Peyer's patch (tissue), 4 donors: ENCODE measurements at regions not wholly inside any gene's neighbourhood (a gene's known extent, or its start where the extent isn't known, plus 50 kb on each side); places are given as distances from the start of the nearest gene placed in this dataset.
"Not testable (repeated sequence)": the region's sequence is repeated elsewhere in the genome, so short reads cannot be mapped to it uniquely, and the experiment has no call there.

Source experiments
- DNase-seq, 3 donors: peaks; one replicate each; pipeline ENCODE4 v3.0.0-alpha.2; 2017 to 2019
- H3K27ac ChIP-seq, 4 donors: fragments of 200-600 bp; sonication (generic); one replicate each; pipeline ENCODE4 v1.5.1; 2016 to 2019
- H3K27me3 ChIP-seq, 2 donors: fragments of 200-600 bp; sonication (generic); one replicate each; pipeline ENCODE4 v1.5.1; 2019
- H3K36me3 ChIP-seq, 3 donors: fragments of 200-600 bp; sonication (generic); one replicate each; pipeline ENCODE4 v1.5.1; 2016 to 2019
- H3K4me1 ChIP-seq, 4 donors: fragments of 200-600 bp; sonication (generic); one replicate each; pipeline ENCODE4 v1.5.1; 2016 to 2019
- H3K4me3 ChIP-seq, 4 donors: fragments of 200-600 bp; sonication (generic); 1 replicate in 3 of 4; 2 replicates in 1 of 4; pipeline ENCODE4 v1.5.1; 2016 to 2019; ENCODE audit warnings: mild to moderate bottlenecking in 1 of 4
- H3K9me3 ChIP-seq, 4 donors: fragments of 200-600 bp; sonication (generic); one replicate each; pipeline ENCODE4 v1.5.1; 2016 to 2019; ENCODE audit warnings: mild to moderate bottlenecking in 1 of 4
- POLR2A ChIP-seq, 2 donors: fragments of 450-650 bp; IDR thresholded peaks; one replicate each; pipeline ENCODE4 v1.5.1; 2017; ENCODE audit warnings: antibody characterized with exemption in 2 of 2, mild to moderate bottlenecking in 2 of 2, moderate library complexity in 2 of 2
- TF ChIP-seq, protein P1 (sequence below), 6 experiments: fragments of 450-650 bp in 4 of 6; fragments of 200-600 bp in 2 of 6; sonication (generic) in 1 of 6; IDR thresholded peaks; one replicate each; pipeline ENCODE4 v1.5.1; 2017 to 2019; ENCODE audit warnings: antibody characterized with exemption in 6 of 6, mild to moderate bottlenecking in 3 of 6, moderate library complexity in 1 of 6

DNA sequence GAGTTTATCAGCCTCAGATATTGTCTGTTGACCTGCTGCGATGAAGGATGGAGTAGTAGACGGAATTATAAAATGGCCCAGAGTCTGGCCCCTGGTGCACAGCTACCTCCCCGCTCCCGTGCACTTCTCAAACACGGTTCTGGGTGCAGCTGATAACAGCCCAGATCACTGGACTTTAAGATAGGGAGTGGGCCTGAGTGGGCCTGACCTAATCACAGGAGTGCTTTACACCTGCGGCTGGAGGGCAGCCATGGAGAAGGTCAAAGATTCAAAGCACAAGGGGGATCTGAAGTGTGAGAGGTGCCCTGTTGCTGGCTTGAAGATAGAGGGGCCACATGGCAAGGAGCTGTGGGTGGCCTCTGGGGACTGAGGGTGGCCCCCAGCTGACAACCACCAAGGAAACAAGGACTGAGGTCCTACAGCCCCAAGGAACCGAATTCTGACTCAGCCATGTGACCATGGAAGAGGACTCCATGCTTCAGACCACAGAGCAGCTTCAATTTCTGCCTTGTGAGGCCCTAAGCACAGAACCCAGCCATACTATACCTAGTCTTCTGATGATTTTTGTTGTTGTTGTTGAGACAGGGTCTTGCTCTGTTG is 113.4 kb downstream of the ZNF664 start:
- Histone ChIP-seq H3K4me1 (no peaks in the 10 kb centered on the region), H3K36me3 (no peaks in the 10 kb centered on the region), H3K27me3 (no peaks in the 10 kb centered on the region), H3K9me3 (no peaks in the 10 kb centered on the region), H3K4me3 (no peak overlapping the region), H3K27ac (no peak overlapping the region)
- TF ChIP-seq POLR2A (IDR thresholded peaks at IDR 0.05), result no peak
- TF ChIP-seq, protein P1, sequence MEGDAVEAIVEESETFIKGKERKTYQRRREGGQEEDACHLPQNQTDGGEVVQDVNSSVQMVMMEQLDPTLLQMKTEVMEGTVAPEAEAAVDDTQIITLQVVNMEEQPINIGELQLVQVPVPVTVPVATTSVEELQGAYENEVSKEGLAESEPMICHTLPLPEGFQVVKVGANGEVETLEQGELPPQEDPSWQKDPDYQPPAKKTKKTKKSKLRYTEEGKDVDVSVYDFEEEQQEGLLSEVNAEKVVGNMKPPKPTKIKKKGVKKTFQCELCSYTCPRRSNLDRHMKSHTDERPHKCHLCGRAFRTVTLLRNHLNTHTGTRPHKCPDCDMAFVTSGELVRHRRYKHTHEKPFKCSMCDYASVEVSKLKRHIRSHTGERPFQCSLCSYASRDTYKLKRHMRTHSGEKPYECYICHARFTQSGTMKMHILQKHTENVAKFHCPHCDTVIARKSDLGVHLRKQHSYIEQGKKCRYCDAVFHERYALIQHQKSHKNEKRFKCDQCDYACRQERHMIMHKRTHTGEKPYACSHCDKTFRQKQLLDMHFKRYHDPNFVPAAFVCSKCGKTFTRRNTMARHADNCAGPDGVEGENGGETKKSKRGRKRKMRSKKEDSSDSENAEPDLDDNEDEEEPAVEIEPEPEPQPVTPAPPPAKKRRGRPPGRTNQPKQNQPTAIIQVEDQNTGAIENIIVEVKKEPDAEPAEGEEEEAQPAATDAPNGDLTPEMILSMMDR (IDR thresholded peaks at IDR 0.05), result no peak
- DNase-seq, result no peak

DNA sequence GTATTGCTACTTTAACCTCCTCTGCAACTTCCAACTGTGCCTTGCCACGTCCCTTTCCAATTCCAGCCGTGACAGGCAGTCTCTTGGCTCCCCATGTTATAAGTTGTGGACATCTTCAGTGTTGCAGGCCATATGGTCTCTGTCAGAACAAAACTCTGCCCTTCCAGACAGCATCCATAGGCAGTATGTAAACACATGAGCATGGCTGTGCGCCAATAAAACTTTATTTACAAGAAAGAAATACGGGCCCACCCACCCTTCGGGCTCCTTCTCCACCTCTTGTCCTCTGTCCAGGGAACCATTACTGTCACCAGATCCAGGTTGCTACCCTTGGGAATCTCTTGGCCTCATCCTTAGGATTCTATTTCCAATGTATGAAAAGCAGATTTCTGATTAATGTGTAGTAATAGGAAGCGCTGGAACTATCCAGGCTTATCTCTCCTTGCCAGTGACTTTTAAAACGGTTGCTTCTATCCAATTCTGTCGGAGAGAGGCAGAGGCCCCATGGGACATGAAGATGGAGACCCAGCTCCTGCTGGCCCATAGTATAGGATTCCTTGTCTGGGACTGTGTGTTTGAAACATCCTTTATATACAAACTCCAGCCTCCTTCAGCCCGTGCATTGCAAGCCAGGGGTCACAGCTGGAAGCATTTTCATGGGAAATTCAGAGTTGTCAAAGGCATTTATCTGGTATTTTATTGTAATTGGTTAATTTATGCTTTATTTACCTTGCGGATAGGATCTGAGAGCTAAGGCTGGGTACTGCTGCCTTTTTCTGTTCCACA is 114.4 kb downstream of the ZNF664 start:
- H3K27me3 ChIP-seq, result no peaks in the 10 kb centered on the region
- no peaks in the 10 kb centered on the region for H3K36me3 ChIP-seq
- H3K9me3 ChIP-seq, result no peaks in the 10 kb centered on the region
- no peak overlapping the region for H3K27ac ChIP-seq
- no peak overlapping the region for H3K4me3 ChIP-seq
- TF ChIP-seq, protein P1 (IDR thresholded peaks at IDR 0.05), result no peak
- no peak for TF ChIP-seq POLR2A (IDR thresholded peaks at IDR 0.05)
- no peak for DNase-seq
- no peaks in the 10 kb centered on the region for H3K4me1 ChIP-seq

DNA sequence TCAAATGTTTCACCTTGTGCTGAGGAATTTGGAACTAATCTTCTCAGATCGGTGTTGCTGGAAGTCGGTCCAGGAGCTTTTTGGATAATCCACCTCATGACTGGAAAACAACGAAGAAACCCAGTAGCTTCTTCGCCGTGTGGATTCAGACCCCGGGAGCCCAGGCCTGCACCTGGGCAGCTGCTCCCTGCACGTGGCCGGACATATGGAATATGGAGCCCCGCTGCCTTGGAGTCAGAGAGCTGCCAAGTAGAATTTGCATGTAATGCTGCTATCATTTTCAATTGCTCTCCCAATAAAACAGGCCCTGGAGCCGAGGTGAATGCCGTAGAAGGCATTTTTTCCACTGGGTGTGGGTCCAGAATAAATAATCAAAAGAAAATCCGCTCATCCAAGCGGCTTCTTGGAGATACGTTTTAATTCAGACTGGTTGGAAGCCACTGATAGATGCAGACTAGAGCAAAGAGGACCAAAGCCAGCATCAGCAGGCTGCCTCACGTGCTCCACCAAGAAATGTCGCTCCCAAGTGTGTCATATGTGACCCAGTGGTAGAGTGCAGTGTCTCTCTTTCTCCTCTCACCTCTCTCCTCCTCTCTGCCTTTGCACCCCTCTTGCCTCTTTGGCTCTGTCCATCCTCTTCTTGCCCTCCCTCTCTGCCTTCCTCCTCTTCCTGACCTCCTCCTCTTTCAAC is 115.3 kb downstream of the ZNF664 start:
- H3K36me3 ChIP-seq, result no peaks in the 10 kb centered on the region
- DNase-seq, result no peak
- H3K4me3 ChIP-seq, result no peak overlapping the region
- TF ChIP-seq POLR2A (IDR thresholded peaks at IDR 0.05), result no peak
- TF ChIP-seq, protein P1 (IDR thresholded peaks at IDR 0.05), result no peak
- H3K4me1 ChIP-seq, result no peaks in the 10 kb centered on the region
- no peak overlapping the region for H3K27ac ChIP-seq
- no peaks in the 10 kb centered on the region for H3K27me3 ChIP-seq
- H3K9me3 ChIP-seq, result no peaks in the 10 kb centered on the region

DNA sequence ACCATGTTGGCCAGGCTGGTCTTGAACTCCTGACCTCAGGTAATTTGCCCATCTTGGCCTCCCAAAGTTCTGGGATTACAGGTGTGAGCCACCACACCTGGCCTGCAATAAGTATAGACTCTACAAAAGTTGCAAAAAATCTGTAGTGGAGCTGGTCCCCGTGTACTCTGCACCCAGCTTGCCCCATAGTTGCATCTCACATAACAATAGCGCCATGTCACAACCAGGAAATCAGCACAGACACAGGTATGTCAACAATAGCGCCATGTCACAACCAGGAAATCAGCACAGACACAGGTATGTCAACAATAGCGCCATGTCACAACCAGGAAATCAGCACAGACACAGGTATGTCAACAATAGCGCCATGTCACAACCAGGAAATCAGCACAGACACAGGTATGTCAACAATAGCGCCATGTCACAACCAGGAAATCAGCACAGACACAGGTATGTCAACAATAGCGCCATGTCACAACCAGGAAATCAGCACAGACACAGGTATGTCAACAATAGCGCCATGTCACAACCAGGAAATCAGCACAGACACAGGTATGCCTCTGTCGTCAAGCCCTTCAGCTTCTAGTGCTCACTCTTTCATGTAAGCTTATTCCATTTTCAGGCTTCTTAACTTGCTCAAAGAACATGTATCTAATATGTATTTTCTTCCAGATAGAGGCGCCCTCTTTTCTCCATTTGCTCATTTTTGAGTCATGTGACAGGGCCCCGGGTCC is 116.3 kb downstream of the ZNF664 start:
- H3K27ac ChIP-seq, H3K9me3 ChIP-seq, H3K4me1 ChIP-seq, H3K27me3 ChIP-seq, H3K36me3 ChIP-seq, H3K4me3 ChIP-seq, DNase-seq: not testable (repeated sequence)

DNA sequence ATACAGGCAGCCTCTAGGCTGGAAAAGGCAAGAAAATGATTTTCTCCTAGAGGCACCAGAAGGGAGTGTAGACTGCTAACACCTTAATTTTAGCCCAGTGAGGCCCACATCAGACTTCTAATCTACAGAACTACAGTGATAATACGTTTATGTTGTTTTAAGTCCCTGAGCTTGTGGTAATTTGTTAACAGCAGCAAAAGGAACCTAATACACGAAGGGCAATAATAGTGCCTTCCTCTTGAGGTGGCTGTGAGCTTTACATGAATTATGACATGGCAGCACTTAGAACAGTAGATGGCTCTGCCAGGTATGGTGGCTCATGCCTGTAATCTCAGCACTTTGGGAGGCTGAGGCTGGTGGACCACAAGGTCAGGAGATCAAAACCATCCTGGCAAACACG is 118.8 kb downstream of the ZNF664 start:
- TF ChIP-seq, protein P1 (IDR thresholded peaks at IDR 0.05), result no peak
- TF ChIP-seq POLR2A (IDR thresholded peaks at IDR 0.05), result no peak
- H3K27me3 ChIP-seq, result no peaks in the 10 kb centered on the region
- H3K4me3 ChIP-seq, result no peak overlapping the region
- H3K4me1 ChIP-seq, result no peaks in the 10 kb centered on the region
- no peak overlapping the region for H3K27ac ChIP-seq
- no peak for DNase-seq
- no peaks in the 10 kb centered on the region for H3K36me3 ChIP-seq
- no peaks in the 10 kb centered on the region for H3K9me3 ChIP-seq

DNA sequence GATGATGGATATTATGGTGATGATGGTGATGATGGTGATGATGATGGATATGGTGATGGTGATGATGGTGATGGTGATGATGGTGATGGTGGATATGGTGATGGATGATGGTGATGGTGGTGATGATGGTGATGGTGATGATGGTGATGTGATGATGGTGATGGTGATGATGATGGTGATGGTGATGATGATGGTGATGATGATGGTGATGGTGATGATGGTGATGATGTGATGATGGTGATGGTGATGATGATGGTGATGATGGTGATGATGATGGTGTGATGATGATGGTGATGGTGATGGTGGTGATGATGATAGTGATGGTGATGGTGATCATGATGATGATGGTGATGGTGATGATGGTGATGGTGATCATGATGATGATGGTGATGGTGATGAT is 119.5 kb downstream of the ZNF664 start:
- H3K27ac ChIP-seq, H3K4me1 ChIP-seq, H3K36me3 ChIP-seq, H3K27me3 ChIP-seq, DNase-seq, H3K4me3 ChIP-seq, H3K9me3 ChIP-seq: not testable (repeated sequence)
